Esophagus squamous epithelium (tissue), 5 donors: ENCODE measurements at regions not wholly inside any gene's neighbourhood (a gene's known extent, or its start where the extent isn't known, plus 50 kb on each side); places are given as distances from the start of the nearest gene placed in this dataset.
"Not testable (repeated sequence)": the region's sequence is repeated elsewhere in the genome, so short reads cannot be mapped to it uniquely, and the experiment has no call there.

Experiments
- DNase-seq: peaks from one replicate; lab custom pipeline; 2025; lab: John Stamatoyannopoulos, UW
- H3K27ac ChIP-seq, 4 donors: fragments of 200-600 bp; sonication (generic); one replicate each; pipeline ENCODE4 v1.5.1; 2016 to 2019; ENCODE audit warnings: mild to moderate bottlenecking in 1 of 4
- H3K27me3 ChIP-seq, 4 donors: fragments of 200-600 bp; sonication (generic); 1 replicate in 3 of 4; 2 replicates in 1 of 4; pipeline versions ENCODE4 v1.5.1 to v1.6.0; 2017 to 2021; ENCODE audit warnings: antibody characterized with exemption in 1 of 4
- H3K36me3 ChIP-seq, 3 donors: fragments of 200-600 bp; sonication (generic); one replicate each; pipeline ENCODE4 v1.5.1; 2016 to 2019
- H3K4me1 ChIP-seq, 3 donors: fragments of 200-600 bp; sonication (generic); one replicate each; pipeline ENCODE4 v1.5.1; 2017 to 2019
- H3K4me3 ChIP-seq, 4 donors: fragments of 200-600 bp; sonication (generic); 1 replicate in 3 of 4; 2 replicates in 1 of 4; pipeline ENCODE4 v1.5.1; 2016 to 2019; ENCODE audit warnings: mild to moderate bottlenecking in 2 of 4, moderate library complexity in 1 of 4
- H3K9me3 ChIP-seq, 3 donors: fragments of 200-600 bp; sonication (generic); one replicate each; pipeline ENCODE4 v1.5.1; 2016 to 2019
- POLR2A ChIP-seq, 4 donors: fragments of 450-650 bp; IDR thresholded peaks; one replicate each; pipeline ENCODE4 v1.6.1; 2017; ENCODE audit warnings: antibody characterized with exemption in 4 of 4, mild to moderate bottlenecking in 4 of 4, moderate library complexity in 3 of 4
- WGBS, 2 donors: methylation state at CpG; one replicate each; pipeline ENCODE4 v1.1.5; 2018; 5-methylcytosine and 5-hydroxymethylcytosine counted together
- intact Hi-C: fragments of 100-400 bp; cut with DNase I; formaldehyde crosslinking; loops from one replicate; pipeline ENCODE4 v1.15.0; 2022
- TF ChIP-seq, protein P1 (sequence below), 6 experiments: fragments of 450-650 bp in 4 of 6; fragments of 200-600 bp in 2 of 6; sonication (generic) in 2 of 6; IDR thresholded peaks; one replicate each; pipeline ENCODE4 v1.5.1; 2016 to 2019; ENCODE audit warnings: antibody characterized with exemption in 6 of 6, mild to moderate bottlenecking in 4 of 6, moderate library complexity in 4 of 6
- donor health status: DM: yes; HTN: yes; CAD: no.

DNA sequence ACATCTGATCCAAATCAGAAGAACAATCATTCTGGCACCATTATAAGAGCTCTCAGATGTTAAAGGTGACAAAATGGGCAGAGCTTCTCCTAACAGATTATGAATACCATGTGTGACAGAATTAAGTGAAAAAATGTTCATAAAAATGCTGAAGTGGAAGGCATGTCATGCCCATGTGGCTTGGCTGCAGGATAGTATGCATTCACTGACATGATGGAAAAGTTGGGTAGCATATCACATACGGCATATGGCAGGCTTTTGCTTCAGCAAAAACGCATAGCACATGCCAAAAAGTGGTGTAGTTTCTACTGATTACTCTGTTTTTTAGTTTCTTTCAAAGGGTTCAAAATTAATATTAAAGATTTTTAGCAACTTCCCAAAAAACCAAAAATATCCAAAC, 731.5 kb upstream of the EPHA7 start:
- WGBS, 2 donors = 72 to 85% methylated on average over 2 of the region's 2 CpGs
- intact Hi-C loops = no loop called here

GRCh38 chr6:94144807-94145206, 725.4 kb upstream of the EPHA7 start:
- no peak for TF ChIP-seq POLR2A (IDR thresholded peaks at IDR 0.05)
- TF ChIP-seq, protein P1, sequence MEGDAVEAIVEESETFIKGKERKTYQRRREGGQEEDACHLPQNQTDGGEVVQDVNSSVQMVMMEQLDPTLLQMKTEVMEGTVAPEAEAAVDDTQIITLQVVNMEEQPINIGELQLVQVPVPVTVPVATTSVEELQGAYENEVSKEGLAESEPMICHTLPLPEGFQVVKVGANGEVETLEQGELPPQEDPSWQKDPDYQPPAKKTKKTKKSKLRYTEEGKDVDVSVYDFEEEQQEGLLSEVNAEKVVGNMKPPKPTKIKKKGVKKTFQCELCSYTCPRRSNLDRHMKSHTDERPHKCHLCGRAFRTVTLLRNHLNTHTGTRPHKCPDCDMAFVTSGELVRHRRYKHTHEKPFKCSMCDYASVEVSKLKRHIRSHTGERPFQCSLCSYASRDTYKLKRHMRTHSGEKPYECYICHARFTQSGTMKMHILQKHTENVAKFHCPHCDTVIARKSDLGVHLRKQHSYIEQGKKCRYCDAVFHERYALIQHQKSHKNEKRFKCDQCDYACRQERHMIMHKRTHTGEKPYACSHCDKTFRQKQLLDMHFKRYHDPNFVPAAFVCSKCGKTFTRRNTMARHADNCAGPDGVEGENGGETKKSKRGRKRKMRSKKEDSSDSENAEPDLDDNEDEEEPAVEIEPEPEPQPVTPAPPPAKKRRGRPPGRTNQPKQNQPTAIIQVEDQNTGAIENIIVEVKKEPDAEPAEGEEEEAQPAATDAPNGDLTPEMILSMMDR (IDR thresholded peaks at IDR 0.05) = no peak
- H3K27me3 ChIP-seq = no peaks in the 10 kb centered on the region
- DNase-seq = no peak
- intact Hi-C loops = no loop called here
- no peaks in the 10 kb centered on the region for H3K4me1 ChIP-seq
- H3K4me3 ChIP-seq = no peak overlapping the region
- no peaks in the 10 kb centered on the region for H3K36me3 ChIP-seq
- no peaks in the 10 kb centered on the region for H3K9me3 ChIP-seq
- no peak overlapping the region for H3K27ac ChIP-seq

More for the DNA sequence above, 731.5 kb upstream of the EPHA7 start:
- no peaks in the 10 kb centered on the region for H3K27me3 ChIP-seq
- H3K4me1 ChIP-seq = no peaks in the 10 kb centered on the region
- no peak overlapping the region for H3K27ac ChIP-seq
- no peak overlapping the region for H3K4me3 ChIP-seq
- H3K9me3 ChIP-seq = no peaks in the 10 kb centered on the region
- TF ChIP-seq POLR2A (IDR thresholded peaks at IDR 0.05) = no peak
- TF ChIP-seq, protein P1 (IDR thresholded peaks at IDR 0.05) = no peak
- no peaks in the 10 kb centered on the region for H3K36me3 ChIP-seq
- no peak for DNase-seq

GRCh38 chr6:94137178-94137577, 717.8 kb upstream of the EPHA7 start:
- H3K36me3 ChIP-seq, DNase-seq, intact Hi-C loops, H3K4me3 ChIP-seq, H3K4me1 ChIP-seq, H3K27me3 ChIP-seq, H3K27ac ChIP-seq, H3K9me3 ChIP-seq: not testable (repeated sequence)
- 76 to 77% methylated on average over 7 to 11 of the region's 11 CpGs for WGBS, 2 donors

- intact Hi-C loops = no loop called here
- no peaks in the 10 kb centered on the region for H3K4me1 ChIP-seq
These were observed 713.7 kb upstream of the EPHA7 start for GRCh38 chr6:94133106-94133505.

DNA sequence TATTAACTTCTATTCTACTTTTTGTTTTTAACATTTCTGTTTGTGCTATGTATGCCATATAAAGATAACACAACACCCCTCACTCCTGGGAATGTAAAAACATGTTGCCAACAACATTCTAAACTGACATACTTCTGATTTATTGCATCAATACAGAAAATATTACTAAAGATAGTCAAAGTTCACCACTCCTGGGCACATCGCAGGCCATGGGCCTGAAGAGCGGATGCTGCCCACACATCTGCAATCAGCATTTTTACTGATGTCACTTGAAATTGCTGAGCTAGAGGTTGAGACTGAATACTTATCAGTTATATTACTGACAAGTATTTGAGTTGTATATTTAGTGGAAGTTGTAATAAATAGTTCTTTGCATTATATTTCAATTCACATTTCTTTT, 711.9 kb upstream of the EPHA7 start:
- TF ChIP-seq, protein P1 (IDR thresholded peaks at IDR 0.05) = no peak
- no peak for TF ChIP-seq POLR2A (IDR thresholded peaks at IDR 0.05)
- WGBS, 2 donors = 91% methylated on average over 2 of the region's 2 CpGs
- H3K27ac ChIP-seq = no peak overlapping the region
- H3K27me3 ChIP-seq = no peaks in the 10 kb centered on the region
- H3K4me3 ChIP-seq = no peak overlapping the region
- no peaks in the 10 kb centered on the region for H3K9me3 ChIP-seq
- no peak for DNase-seq
- no peaks in the 10 kb centered on the region for H3K36me3 ChIP-seq
- no peaks in the 10 kb centered on the region for H3K4me1 ChIP-seq
- intact Hi-C loops = no loop called here

More at GRCh38 chr6:94133106-94133505, 713.7 kb upstream of the EPHA7 start:
- Histone ChIP-seq H3K9me3 (no peaks in the 10 kb centered on the region), H3K27ac (no peak overlapping the region), H3K27me3 (no peaks in the 10 kb centered on the region), H3K4me3 (no peak overlapping the region), H3K36me3 (no peaks in the 10 kb centered on the region)
- TF ChIP-seq POLR2A (IDR thresholded peaks at IDR 0.05) = no peak
- TF ChIP-seq, protein P1 (IDR thresholded peaks at IDR 0.05) = no peak
- whole genome bisulfite sequencing, 2 donors = 55 to 89% methylated on average over 2 of the region's 2 CpGs
- no peak for DNase-seq

DNA sequence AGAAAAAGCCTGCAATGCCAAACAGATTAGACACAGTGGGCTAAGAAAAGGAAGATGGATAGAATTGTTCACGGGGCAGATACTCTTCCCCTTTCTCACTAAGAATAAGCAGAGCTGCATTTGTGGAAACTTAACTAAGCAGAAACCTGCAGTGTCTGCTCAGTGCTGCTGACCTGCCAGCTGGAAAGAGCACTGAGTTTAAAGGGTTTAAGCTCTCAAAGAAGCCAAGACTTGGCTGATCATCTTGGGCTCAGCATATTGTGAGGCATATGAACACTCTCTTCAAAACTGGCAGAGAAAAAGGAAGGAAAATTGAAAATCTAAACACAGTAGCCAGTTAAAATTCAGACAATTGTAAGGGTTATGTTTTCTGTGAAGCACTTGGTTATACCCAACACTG, 711.1 kb upstream of the EPHA7 start:
- TF ChIP-seq POLR2A (IDR thresholded peaks at IDR 0.05) = no peak
- TF ChIP-seq, protein P1 (IDR thresholded peaks at IDR 0.05) = no peak
- Histone ChIP-seq H3K4me1 (no peaks in the 10 kb centered on the region), H3K9me3 (no peaks in the 10 kb centered on the region), H3K4me3 (no peak overlapping the region), H3K27ac (no peak overlapping the region), H3K36me3 (no peaks in the 10 kb centered on the region), H3K27me3 (no peaks in the 10 kb centered on the region)
- 0 to 6% methylated on average over 1 of the region's 1 CpG for whole genome bisulfite sequencing, 2 donors
- no peak for DNase-seq
- intact Hi-C loops = no loop called here
